Ovary (tissue), 3 donors: ENCODE measurements at regions not wholly inside any gene's neighbourhood (a gene's known extent, or its start where the extent isn't known, plus 50 kb on each side); places are given as distances from the start of the nearest gene placed in this dataset.

Source experiments
- POLR2A ChIP-seq: fragments of 450-650 bp; IDR thresholded peaks from one replicate; pipeline ENCODE4 v1.6.1; 2017; ENCODE audit warnings: antibody characterized with exemption, mild to moderate bottlenecking, moderate library complexity
- TF ChIP-seq, protein P1 (sequence below), 3 donors: fragments of 450-650 bp in 2 of 3; fragments of 200-600 bp in 1 of 3; IDR thresholded peaks; one replicate each; pipeline versions ENCODE4 v1.5.1 to v1.8.0; 2016 to 2022; ENCODE audit warnings: antibody characterized with exemption in 3 of 3, mild to moderate bottlenecking in 1 of 3
- donor health status: DM: no; HTN: no; CAD: no.

DNA sequence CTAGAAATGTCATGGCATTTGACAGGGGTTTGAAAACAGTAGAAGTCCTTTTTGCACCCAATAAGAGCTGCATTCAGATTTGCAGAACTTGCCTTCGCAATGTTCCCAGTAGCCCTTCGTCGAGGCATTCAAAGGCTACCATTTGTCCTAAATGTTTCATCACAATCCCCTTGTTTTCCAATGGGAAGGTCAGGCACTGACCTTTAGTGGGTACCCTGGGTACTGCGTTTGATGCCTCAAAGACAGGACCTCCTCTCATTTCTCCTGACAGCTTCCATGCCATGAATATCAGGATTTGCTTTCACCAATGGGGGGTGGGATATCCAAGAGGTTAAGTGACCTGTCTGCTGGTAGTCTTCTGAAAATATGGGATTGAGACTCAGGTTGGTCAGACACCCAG is 1063.1 kb downstream of the BCL11B start:
- TF ChIP-seq, protein P1, sequence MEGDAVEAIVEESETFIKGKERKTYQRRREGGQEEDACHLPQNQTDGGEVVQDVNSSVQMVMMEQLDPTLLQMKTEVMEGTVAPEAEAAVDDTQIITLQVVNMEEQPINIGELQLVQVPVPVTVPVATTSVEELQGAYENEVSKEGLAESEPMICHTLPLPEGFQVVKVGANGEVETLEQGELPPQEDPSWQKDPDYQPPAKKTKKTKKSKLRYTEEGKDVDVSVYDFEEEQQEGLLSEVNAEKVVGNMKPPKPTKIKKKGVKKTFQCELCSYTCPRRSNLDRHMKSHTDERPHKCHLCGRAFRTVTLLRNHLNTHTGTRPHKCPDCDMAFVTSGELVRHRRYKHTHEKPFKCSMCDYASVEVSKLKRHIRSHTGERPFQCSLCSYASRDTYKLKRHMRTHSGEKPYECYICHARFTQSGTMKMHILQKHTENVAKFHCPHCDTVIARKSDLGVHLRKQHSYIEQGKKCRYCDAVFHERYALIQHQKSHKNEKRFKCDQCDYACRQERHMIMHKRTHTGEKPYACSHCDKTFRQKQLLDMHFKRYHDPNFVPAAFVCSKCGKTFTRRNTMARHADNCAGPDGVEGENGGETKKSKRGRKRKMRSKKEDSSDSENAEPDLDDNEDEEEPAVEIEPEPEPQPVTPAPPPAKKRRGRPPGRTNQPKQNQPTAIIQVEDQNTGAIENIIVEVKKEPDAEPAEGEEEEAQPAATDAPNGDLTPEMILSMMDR (IDR thresholded peaks at IDR 0.05), result no peak
- TF ChIP-seq POLR2A, result no peak
